Testis (tissue), 2 donors: ENCODE measurements at regions not wholly inside any gene's neighbourhood (a gene's known extent, or its start where the extent isn't known, plus 50 kb on each side); places are given as distances from the start of the nearest gene placed in this dataset.

Experiments
- POLR2A ChIP-seq: fragments of 450-650 bp; IDR thresholded peaks from one replicate; pipeline ENCODE4 v1.6.1; 2017; ENCODE audit warnings: antibody characterized with exemption, mild to moderate bottlenecking, moderate library complexity
- TF ChIP-seq, protein P1 (sequence below), 3 experiments: fragments of 450-650 bp in 2 of 3; fragments of 200-600 bp in 1 of 3; sonication (generic) in 1 of 3; IDR thresholded peaks; one replicate each; pipeline ENCODE4 v1.5.1; 2016 to 2019; ENCODE audit warnings: antibody characterized with exemption in 3 of 3, mild to moderate bottlenecking in 2 of 3, moderate library complexity in 1 of 3

- TF ChIP-seq, protein P1, sequence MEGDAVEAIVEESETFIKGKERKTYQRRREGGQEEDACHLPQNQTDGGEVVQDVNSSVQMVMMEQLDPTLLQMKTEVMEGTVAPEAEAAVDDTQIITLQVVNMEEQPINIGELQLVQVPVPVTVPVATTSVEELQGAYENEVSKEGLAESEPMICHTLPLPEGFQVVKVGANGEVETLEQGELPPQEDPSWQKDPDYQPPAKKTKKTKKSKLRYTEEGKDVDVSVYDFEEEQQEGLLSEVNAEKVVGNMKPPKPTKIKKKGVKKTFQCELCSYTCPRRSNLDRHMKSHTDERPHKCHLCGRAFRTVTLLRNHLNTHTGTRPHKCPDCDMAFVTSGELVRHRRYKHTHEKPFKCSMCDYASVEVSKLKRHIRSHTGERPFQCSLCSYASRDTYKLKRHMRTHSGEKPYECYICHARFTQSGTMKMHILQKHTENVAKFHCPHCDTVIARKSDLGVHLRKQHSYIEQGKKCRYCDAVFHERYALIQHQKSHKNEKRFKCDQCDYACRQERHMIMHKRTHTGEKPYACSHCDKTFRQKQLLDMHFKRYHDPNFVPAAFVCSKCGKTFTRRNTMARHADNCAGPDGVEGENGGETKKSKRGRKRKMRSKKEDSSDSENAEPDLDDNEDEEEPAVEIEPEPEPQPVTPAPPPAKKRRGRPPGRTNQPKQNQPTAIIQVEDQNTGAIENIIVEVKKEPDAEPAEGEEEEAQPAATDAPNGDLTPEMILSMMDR (IDR thresholded peaks at IDR 0.05) = no peak
- no peak for TF ChIP-seq POLR2A
These were observed 258.1 kb downstream of the MSX2 start for GRCh38 chr5:174982485-174982884.
